Fibroblast of the aortic adventitia (primary cell): ENCODE measurements at regions not wholly inside any gene's neighbourhood (a gene's known extent, or its start where the extent isn't known, plus 50 kb on each side); places are given as distances from the start of the nearest gene placed in this dataset.

Source experiments
- DNase-seq: peaks from one replicate; pipeline ENCODE4 v3.0.0-alpha.2; 2010; ENCODE audit warnings: low read depth
- H3K4me3 ChIP-seq: 2 replicates; pipeline ENCODE4 v1.5.1; 2011; ENCODE audit warnings: low read depth, mild to moderate bottlenecking, control low read depth, low read length, moderate library complexity
- CTCF ChIP-seq: IDR thresholded peaks from 2 replicates; pipeline ENCODE4 v1.5.1; 2011; ENCODE audit warnings: mild to moderate bottlenecking, low read length, control low read depth, inconsistent platforms; ENCODE audit not compliant: insufficient read depth

GRCh38 chr5:174173766-174174165 lies 128.3 kb downstream of the NSG2 start:
- H3K4me3 ChIP-seq = no peak overlapping the region
- no peak for DNase-seq
- no peak for TF ChIP-seq CTCF

- TF ChIP-seq CTCF = no peak
- H3K4me3 ChIP-seq = no peak overlapping the region
- DNase-seq = no peak
Measured at GRCh38 chr5:174175716-174176268, 130.3 kb downstream of the NSG2 start.

GRCh38 chr5:174176511-174176910 lies 131.0 kb downstream of the NSG2 start:
- DNase-seq = no peak
- TF ChIP-seq CTCF = no peak
- no peak overlapping the region for H3K4me3 ChIP-seq

GRCh38 chr5:174177531-174177930 lies 132.0 kb downstream of the NSG2 start:
- TF ChIP-seq CTCF = no peak
- DNase-seq = no peak
- H3K4me3 ChIP-seq = no peak overlapping the region

GRCh38 chr5:174177976-174178605 lies 132.6 kb downstream of the NSG2 start:
- DNase-seq = no peak
- TF ChIP-seq CTCF = no peak
- no peak overlapping the region for H3K4me3 ChIP-seq

GRCh38 chr5:174180639-174181038 lies 135.1 kb downstream of the NSG2 start:
- no peak for DNase-seq
- H3K4me3 ChIP-seq = no peak overlapping the region
- no peak for TF ChIP-seq CTCF

- no peak for TF ChIP-seq CTCF
- no peak overlapping the region for H3K4me3 ChIP-seq
- DNase-seq = no peak
Measured at GRCh38 chr5:174182111-174182510, 136.6 kb downstream of the NSG2 start.
